ENCODE measurements at regions not wholly inside any gene's neighbourhood (a gene's known extent, or its start where the extent isn't known, plus 50 kb on each side); places are given as distances from the start of the nearest gene placed in this dataset.

DNA sequence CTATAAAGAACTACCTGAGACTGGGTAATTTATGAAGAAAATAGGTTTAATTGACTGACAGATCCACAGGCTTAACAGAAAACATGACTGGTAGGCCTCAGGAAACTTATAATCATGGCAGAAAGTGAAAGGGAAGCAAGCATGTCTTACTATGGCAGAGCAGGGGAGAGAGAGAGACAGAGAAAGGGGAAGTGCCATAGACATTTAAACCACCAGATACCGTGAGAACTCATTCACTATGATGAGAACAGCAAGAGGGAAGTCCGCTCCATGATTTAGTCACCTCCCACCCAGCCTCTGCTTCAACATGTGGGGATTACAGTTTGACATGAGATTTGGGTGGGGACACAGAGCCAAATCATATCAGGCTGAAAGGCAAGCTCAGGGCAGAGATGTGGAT is 327.1 kb upstream of the DDI1 start:
- Mint-ChIP-seq H3K9me3 (peaks cover 6 to 8% of the 10 kb centered on the region in 2 donors), H3K36me3 (no peaks in the 10 kb centered on the region), H3K27me3 (ENCODE audit: low read depth in 2 of 2) (peaks cover 6 to 7% of the 10 kb centered on the region in 2 donors), H3K27ac (no peak overlapping the region), H3K4me1 (peaks cover 7% of the 10 kb centered on the region in 2 donors), H3K4me3 (no peak overlapping the region)
- Histone ChIP-seq H3K36me3 (ENCODE audit: control insufficient read depth, insufficient read depth, low read length) (no peaks in the 10 kb centered on the region), H3K27me3 (ENCODE audit: control insufficient read depth, insufficient read depth, low read length) (no peaks in the 10 kb centered on the region), H3K4me3 (ENCODE audit: low read length) (no peak overlapping the region), H3K27ac (ENCODE audit: low read length) (no peak overlapping the region), H3K4me1 (ENCODE audit: control insufficient read depth, insufficient read depth, low read length) (no peaks in the 10 kb centered on the region), H3K9me3 (ENCODE audit: control insufficient read depth, insufficient read depth, low read length) (no peaks in the 10 kb centered on the region)
- TF ChIP-seq, protein P1, sequence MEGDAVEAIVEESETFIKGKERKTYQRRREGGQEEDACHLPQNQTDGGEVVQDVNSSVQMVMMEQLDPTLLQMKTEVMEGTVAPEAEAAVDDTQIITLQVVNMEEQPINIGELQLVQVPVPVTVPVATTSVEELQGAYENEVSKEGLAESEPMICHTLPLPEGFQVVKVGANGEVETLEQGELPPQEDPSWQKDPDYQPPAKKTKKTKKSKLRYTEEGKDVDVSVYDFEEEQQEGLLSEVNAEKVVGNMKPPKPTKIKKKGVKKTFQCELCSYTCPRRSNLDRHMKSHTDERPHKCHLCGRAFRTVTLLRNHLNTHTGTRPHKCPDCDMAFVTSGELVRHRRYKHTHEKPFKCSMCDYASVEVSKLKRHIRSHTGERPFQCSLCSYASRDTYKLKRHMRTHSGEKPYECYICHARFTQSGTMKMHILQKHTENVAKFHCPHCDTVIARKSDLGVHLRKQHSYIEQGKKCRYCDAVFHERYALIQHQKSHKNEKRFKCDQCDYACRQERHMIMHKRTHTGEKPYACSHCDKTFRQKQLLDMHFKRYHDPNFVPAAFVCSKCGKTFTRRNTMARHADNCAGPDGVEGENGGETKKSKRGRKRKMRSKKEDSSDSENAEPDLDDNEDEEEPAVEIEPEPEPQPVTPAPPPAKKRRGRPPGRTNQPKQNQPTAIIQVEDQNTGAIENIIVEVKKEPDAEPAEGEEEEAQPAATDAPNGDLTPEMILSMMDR (IDR thresholded peaks at IDR 0.05) = no peak
- DNase-seq = no peak
- no peak for ATAC-seq
- intact Hi-C loops (cut with micrococcal nuclease) = no loop called here
- WGBS (ENCODE audit: insufficient coverage) = no CpG with 5 or more reads among the region's 2 CpGs

DNA sequence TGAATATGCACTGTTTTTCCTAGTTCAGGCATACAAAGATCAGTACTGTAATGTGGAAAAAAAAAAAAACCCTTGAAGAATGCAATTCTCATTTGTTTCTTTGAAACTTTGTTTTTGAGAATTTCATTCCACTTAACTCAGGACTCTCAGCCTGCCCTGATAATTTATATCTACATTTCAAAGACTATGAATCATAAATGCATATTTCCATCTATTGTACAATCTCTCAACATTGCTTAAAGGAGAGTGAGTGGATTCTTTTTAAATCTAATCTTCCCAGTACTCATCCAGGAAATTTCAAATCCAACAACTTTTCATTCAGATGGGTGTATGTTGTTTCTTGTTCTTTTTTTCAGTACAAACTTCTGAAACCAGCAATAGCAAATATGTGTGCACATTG is 322.2 kb upstream of the DDI1 start:
- intact Hi-C loops (cut with micrococcal nuclease) = no loop called here
- Histone ChIP-seq H3K27ac (ENCODE audit: low read length) (no peak overlapping the region), H3K27me3 (ENCODE audit: control insufficient read depth, insufficient read depth, low read length) (no peaks in the 10 kb centered on the region), H3K36me3 (ENCODE audit: control insufficient read depth, insufficient read depth, low read length) (no peaks in the 10 kb centered on the region), H3K4me3 (ENCODE audit: low read length) (no peak overlapping the region), H3K4me1 (ENCODE audit: control insufficient read depth, insufficient read depth, low read length) (no peaks in the 10 kb centered on the region), H3K9me3 (ENCODE audit: control insufficient read depth, insufficient read depth, low read length) (no peaks in the 10 kb centered on the region)
- no peak for DNase-seq
- ATAC-seq = no peak
- no peaks in the 10 kb centered on the region for H3K36me3 Mint-ChIP-seq
- TF ChIP-seq, protein P1 (IDR thresholded peaks at IDR 0.05) = no peak
- no peak overlapping the region for H3K4me3 Mint-ChIP-seq
- H3K27me3 Mint-ChIP-seq (ENCODE audit: low read depth in 2 of 2) = peaks cover 3% of the 10 kb centered on the region in 2 donors
- H3K27ac Mint-ChIP-seq = no peak overlapping the region
- H3K9me3 Mint-ChIP-seq = peaks cover 1% of the 10 kb centered on the region in 2 donors
- peaks cover 7% of the 10 kb centered on the region in 2 donors for H3K4me1 Mint-ChIP-seq

DNA sequence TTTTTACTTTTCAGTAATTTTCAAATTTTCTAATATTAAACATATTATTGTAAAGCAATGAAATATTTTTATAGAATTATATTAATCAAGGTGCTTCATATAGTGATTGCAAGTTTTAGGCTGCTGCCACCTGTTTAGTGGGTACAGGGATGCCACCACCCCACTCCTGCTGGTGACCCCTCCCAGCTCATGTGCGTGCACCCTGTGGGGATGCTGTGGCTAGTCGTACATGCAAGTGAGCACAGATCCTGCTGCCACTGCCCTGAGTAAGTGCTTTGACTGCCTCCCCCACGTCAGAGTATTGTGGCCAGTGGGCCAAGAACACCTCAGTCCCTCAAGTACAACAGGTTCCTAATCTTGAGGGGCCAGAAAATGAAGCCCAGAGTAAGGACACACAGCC is 320.1 kb upstream of the DDI1 start:
- H3K4me1 Mint-ChIP-seq = peaks cover 7% of the 10 kb centered on the region in 2 donors
- no peak overlapping the region for H3K27ac ChIP-seq (ENCODE audit: low read length)
- peaks cover 3 to 8% of the 10 kb centered on the region in 2 donors for H3K27me3 Mint-ChIP-seq (ENCODE audit: low read depth in 2 of 2)
- ATAC-seq (no peak), DNase-seq (no peak)
- H3K36me3 Mint-ChIP-seq = no peaks in the 10 kb centered on the region
- TF ChIP-seq, protein P1 (IDR thresholded peaks at IDR 0.05) = no peak
- H3K4me3 ChIP-seq (ENCODE audit: low read length) = no peak overlapping the region
- no peak overlapping the region for H3K27ac Mint-ChIP-seq
- whole genome bisulfite sequencing (ENCODE audit: insufficient coverage) = 74% methylated on average over 3 of the region's 3 CpGs
- no peaks in the 10 kb centered on the region for H3K4me1 ChIP-seq (ENCODE audit: control insufficient read depth, insufficient read depth, low read length)
- no peaks in the 10 kb centered on the region for H3K27me3 ChIP-seq (ENCODE audit: control insufficient read depth, insufficient read depth, low read length)
- H3K36me3 ChIP-seq (ENCODE audit: control insufficient read depth, insufficient read depth, low read length) = no peaks in the 10 kb centered on the region
- H3K9me3 Mint-ChIP-seq = no peaks in the 10 kb centered on the region
- no peaks in the 10 kb centered on the region for H3K9me3 ChIP-seq (ENCODE audit: control insufficient read depth, insufficient read depth, low read length)
- no peak overlapping the region for H3K4me3 Mint-ChIP-seq
- intact Hi-C loops (cut with micrococcal nuclease) = no loop called here

DNA sequence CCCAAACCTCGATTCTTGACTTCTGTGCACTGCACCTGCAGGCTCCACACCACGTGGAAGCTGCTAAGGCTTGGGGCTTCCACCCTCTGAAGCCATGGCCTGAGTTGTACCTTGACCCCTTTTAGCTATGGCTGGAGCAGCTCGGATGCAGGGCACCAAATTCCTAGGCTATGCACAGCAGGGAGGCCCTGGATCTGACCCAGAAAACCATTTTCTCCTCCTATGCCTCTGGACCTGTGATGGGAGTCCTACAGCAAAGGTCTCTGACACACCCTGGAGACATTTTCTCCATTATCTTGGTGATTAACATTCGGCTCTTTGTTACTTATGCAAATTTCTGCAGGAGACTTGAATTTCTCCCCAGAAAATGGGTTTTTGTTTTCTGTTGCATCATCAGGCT is 309.2 kb upstream of the DDI1 start:
- 79% methylated on average over 4 of the region's 4 CpGs for WGBS (ENCODE audit: insufficient coverage)
- Mint-ChIP-seq H3K4me1 (no peaks in the 10 kb centered on the region), H3K36me3 (no peaks in the 10 kb centered on the region), H3K4me3 (no peak overlapping the region), H3K27ac (no peak overlapping the region), H3K9me3 (peaks cover 2 to 4% of the 10 kb centered on the region in 2 donors), H3K27me3 (ENCODE audit: low read depth in 2 of 2) (peaks cover 0 to 4% of the 10 kb centered on the region in 2 donors)
- Histone ChIP-seq H3K9me3 (ENCODE audit: control insufficient read depth, insufficient read depth, low read length) (no peaks in the 10 kb centered on the region), H3K27me3 (ENCODE audit: control insufficient read depth, insufficient read depth, low read length) (no peaks in the 10 kb centered on the region), H3K36me3 (ENCODE audit: control insufficient read depth, insufficient read depth, low read length) (no peaks in the 10 kb centered on the region), H3K27ac (ENCODE audit: low read length) (no peak overlapping the region), H3K4me1 (ENCODE audit: control insufficient read depth, insufficient read depth, low read length) (no peaks in the 10 kb centered on the region), H3K4me3 (ENCODE audit: low read length) (no peak overlapping the region)
- TF ChIP-seq, protein P1 (IDR thresholded peaks at IDR 0.05) = no peak
- intact Hi-C loops (cut with micrococcal nuclease) = no loop called here
- DNase-seq (no peak), ATAC-seq (no peak)
